HG02870 (cell line): ENCODE measurements at regions not wholly inside any gene's neighbourhood (a gene's known extent, or its start where the extent isn't known, plus 50 kb on each side); places are given as distances from the start of the nearest gene placed in this dataset.
A peak's percentile ranks its signal among the peaks of the same experiment; 100 is the strongest.

Source experiments
- ATAC-seq: cut with Tn5 transposase; IDR thresholded peaks from one replicate; pipeline ENCODE4 v1.9.1; 2021; ENCODE audit warnings: mild to moderate bottlenecking, moderate library complexity; ENCODE audit not compliant: unreplicated experiment

DNA sequence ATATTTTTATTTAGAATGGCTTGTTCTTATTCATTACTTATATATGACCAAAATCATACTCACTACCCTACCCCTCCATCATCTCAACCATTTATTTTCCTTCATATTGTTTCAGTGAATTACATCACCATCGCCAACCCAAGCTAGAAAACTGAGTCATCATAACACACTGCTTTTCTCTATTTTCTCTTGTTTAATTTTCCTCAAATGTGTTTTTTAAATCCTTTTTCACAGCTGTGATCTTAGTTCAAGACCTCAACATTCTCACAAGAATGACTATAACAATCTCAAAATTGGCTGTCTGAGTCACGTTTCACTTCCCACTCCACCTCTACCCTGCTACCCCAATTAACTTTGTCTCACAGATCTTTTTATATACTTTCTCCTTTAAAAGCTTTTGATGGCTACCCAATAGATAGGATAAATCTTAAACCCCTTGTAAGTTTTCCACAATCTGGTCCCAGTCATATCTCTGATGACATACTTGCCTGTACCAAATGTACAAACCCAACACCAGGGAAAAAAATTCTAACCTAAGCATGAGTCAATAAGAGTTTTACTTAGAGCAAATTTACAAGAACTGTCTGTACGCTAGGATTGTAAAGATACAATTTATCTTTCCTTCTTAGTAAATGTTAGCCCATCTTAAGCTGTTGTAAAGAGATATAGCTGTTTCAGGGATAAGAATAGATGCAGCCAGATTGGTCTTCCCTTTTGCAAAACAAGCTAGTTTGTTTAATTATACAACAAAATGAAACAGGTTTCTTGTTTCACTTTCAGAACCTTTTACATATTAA, 635.1 kb upstream of the SLC39A10 start:
- peak; percentile 85 for ATAC-seq

- ATAC-seq, result no peak
Measured at GRCh38 chr2:195018462-195018861, 638.6 kb upstream of the SLC39A10 start.

DNA sequence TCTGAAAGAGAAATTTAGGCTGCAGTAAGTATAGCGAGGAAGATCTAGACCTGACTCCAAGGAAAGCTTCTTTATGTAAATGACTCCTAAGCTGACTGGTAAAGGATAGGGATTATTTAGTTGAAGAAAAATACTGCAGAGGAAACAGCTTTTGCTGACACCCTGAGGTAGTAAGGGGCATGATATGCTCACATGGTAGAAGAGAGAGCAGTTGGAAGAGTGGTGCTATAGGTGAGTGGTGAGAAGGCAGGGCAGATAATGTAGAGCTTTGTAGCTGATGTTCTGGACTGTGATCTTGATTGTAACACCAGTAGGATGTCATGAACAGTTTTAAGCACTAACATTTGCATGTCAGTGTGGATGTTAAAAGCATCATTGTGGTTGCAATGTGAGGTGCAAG, 639.1 kb upstream of the SLC39A10 start:
- no peak for ATAC-seq

- ATAC-seq, result no peak
Measured at GRCh38 chr2:195016841-195017240, 640.2 kb upstream of the SLC39A10 start.

DNA sequence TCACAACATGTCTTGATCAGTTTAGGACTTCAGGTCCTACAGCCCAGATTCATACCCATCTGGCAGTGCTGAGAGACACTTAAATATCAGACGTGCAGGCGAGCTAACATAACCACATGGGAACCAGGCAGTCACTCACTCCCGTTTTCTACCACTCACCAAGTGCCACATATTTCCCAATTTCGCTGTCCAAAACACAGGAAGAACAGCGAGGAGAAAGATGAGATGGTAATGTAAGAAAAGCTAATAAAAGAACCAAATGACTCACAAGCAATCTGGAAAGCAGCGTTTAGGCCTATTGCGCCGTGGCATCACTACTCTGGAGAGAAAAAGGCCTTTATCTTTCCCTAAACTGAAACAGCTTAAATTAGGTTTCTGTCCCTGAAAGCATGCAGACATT, 647.8 kb upstream of the SLC39A10 start:
- ATAC-seq, result no peak

GRCh38 chr2:195006856-195007255, 650.2 kb upstream of the SLC39A10 start:
- ATAC-seq, result no peak

GRCh38 chr2:195003881-195004471, 653.0 kb upstream of the SLC39A10 start:
- ATAC-seq, result no peak

DNA sequence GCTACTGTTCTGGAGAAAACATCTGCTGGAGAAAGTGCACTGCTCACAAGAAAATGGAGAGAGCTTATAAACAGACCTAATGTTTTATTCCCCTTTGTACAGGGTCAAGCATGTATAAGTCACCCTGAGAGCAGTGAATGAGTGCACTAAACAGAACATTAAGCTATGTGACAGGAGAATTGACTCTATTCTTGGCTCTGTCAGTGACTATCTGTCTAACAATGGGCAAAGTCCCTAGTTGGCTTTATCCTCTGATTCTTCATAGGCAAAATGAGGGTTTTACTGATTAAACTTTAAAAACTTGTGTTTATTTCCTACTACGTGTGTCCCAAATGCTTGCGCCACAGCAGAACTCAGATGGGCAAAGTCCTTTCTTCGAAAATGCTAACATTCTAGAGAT, 655.1 kb upstream of the SLC39A10 start:
- ATAC-seq, result no peak

GRCh38 chr2:194999771-195000170, 657.3 kb upstream of the SLC39A10 start:
- ATAC-seq, result no peak

GRCh38 chr2:194992648-194993047, 664.4 kb upstream of the SLC39A10 start:
- no peak for ATAC-seq

GRCh38 chr2:194985258-194985657, 671.8 kb upstream of the SLC39A10 start:
- no peak for ATAC-seq

GRCh38 chr2:194962254-194962653, 694.8 kb upstream of the SLC39A10 start:
- ATAC-seq, result no peak

GRCh38 chr2:194954218-194954617, 702.8 kb upstream of the SLC39A10 start:
- no peak for ATAC-seq

GRCh38 chr2:194946826-194947225, 710.2 kb upstream of the SLC39A10 start:
- no peak for ATAC-seq

DNA sequence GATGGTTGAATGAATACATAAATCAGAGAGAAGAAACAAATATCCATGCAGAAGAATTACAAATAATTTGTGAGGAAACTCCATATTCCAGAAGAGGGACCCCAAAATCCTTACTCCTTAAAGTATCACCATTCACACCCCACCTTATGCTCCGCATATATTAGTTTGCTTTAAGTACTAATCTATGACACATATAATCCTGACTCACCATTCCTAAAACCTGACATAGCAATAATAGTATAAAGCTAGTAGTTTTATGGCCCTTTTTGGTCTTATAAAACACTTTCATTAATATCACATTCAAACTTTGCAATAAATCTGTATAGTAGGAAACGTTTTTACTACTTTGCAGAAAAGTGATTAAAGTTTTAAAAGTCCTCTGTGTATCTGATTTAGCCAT, 719.0 kb upstream of the SLC39A10 start:
- no peak for ATAC-seq

GRCh38 chr2:194927489-194927888, 729.5 kb upstream of the SLC39A10 start:
- no peak for ATAC-seq

DNA sequence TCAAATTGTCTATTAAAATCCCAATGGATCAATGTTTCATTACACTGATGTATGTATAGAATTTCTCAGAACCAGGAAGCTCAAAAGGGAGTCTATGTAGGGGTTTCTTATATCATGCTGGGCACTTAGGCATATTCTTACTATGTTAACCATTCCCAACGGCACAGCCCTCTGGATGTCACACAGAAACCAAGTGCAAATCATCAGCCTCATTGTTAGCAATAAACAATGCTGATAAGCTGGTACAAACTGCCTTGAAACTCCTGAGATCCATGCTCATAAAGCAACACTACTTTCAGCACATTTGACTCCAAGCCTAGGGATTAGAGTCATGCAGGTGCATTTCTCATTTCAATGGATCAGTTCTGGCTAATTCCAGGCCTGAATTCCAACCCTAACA, 730.2 kb upstream of the SLC39A10 start:
- ATAC-seq, result no peak

DNA sequence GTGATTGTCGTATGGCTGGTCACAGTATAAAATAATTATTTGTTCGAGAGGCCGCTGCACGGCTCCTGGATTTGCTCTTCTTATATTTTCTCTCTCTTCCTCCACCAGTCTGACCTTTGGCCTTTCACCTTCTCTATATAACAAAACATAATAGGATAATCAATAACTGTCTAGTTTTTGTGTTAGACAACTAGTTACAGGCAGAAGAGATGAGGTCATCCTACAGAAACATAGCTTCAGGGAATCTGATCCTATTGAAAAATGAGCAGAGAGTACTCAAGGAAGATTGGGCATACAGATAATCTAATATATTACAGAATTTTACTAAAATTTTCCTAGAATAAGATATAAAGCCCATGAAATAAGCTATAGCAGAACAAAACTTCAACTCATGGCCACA, 731.3 kb upstream of the SLC39A10 start:
- no peak for ATAC-seq

GRCh38 chr2:194917519-194917918, 739.5 kb upstream of the SLC39A10 start:
- no peak for ATAC-seq

DNA sequence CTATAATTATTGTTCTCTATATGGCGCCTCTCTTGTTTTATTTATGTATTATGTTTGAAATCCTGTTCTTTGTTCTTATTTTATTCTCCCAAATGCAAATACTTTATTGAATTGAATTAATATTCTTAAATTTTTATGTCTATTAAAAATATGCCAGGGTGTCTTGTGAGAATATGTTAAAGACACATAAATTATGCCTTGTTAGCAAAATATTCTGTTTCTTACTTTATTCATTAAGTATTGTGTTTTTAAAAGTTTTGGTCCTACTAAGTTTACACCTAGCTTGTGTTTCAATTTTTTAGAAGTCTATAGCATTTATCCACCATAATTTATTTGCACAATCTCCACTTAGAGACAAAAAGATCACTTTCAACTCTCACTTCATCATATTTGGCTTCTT, 741.5 kb upstream of the SLC39A10 start:
- no peak for ATAC-seq

- ATAC-seq, result no peak
Measured at GRCh38 chr2:194907569-194907968, 749.5 kb upstream of the SLC39A10 start.

DNA sequence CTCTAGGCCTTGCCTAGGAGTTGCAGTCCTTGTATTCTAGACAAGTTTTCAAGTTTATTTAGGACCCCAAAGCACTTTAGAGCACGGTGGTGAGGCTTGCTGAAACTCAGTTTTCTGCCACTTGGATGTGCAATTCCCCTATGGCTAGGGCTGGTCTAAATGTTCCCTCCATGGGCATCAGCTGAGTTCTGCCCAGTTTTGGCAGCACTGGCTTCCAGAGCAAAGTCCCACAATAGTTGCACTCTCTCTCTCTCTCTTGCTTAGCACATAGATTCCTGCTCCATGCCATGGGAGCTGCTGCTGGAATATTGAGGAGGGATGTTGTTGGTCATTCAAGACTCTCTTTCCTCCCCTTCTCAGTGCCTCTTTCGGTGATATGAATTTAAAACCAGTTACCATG, 760.2 kb upstream of the SLC39A10 start:
- ATAC-seq, result no peak

DNA sequence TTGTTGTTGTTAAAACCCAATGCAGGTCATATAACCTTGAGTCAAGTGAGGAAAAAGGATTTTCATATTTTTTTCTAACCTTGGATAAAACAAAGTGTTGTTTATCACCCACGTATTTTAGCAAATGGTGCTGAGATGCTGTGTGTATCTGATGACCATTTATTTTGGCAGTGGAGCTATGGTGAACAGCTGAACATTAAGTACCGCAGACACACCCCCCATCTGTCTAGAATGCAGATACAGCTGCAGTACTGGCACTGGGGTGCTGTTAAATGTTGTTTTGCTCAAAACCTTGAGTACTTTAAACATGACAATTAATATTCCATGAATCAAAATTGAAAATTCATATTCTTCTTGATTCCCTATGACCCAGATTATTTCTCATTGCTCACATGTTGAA, 773.3 kb upstream of the SLC39A10 start:
- no peak for ATAC-seq
